ENCODE measurements at regions not wholly inside any gene's neighbourhood (a gene's known extent, or its start where the extent isn't known, plus 50 kb on each side); places are given as distances from the start of the nearest gene placed in this dataset.

DNA sequence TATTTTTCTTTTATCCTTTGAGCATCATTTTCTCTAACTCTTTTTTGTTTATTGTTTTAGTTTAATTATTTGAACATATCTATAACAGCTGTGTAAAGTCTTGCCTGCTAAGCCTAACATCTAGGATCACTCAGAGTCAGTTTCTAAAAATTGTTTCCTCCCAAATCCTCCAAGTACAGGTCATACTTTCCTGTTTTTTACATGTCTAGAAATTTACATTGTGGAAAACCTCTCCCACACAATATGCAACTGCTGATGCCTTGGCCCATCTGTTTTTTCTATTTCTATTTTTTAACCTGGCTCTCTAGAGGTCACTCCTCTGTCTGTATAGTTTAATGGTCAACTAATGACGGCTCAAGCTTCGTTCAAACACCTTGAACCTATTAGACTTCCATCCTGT, 261.0 kb downstream of the HRH4 start:
- POLR2A ChIA-PET, result no interaction called here
- H3K9me3 ChIP-seq (ENCODE audit: control insufficient read depth, insufficient read depth, low read length), result no peaks in the 10 kb centered on the region
- no peak overlapping the region for H3K27ac ChIP-seq (ENCODE audit: low read depth, low read length)

DNA sequence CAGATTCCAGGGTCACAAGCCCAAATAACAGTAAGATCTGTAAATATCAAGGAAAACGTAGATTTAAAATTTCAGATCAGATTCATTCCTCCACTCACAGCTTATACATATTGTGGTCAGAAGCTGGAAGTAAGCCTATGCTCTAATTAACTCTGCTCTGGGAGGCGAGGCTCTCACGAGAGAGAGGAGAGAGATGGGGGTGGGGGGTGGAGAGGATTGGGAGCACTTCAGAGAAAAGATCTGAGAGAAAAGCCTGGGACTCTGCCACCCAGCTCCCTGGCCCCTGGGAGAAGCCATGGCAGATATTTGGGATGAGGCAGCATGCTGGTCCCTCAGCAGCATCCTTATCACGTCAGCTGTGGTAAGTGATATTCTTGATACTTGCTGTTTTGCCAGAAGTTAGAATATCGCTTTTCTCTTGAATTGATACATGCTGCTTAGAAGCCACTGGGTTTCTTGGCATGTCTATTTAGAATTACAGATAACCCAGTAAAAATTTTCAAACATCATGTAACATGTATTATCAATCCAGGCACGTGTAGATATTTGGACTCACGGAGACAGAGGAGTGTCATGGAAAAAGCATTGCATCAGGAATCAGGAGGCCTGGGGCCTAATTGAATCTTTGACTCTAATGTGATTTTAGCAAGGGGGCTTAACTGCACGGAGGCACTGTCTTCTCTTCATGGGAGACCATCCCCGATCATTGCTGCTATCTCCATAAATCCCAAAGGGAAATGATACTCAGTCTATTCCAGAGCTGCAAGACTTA, 265.4 kb downstream of the HRH4 start:
- H3K27me3 ChIP-seq (ENCODE audit: control insufficient read depth, insufficient read depth, low read length), result no peaks in the 10 kb centered on the region
- TF ChIP-seq, protein P1, sequence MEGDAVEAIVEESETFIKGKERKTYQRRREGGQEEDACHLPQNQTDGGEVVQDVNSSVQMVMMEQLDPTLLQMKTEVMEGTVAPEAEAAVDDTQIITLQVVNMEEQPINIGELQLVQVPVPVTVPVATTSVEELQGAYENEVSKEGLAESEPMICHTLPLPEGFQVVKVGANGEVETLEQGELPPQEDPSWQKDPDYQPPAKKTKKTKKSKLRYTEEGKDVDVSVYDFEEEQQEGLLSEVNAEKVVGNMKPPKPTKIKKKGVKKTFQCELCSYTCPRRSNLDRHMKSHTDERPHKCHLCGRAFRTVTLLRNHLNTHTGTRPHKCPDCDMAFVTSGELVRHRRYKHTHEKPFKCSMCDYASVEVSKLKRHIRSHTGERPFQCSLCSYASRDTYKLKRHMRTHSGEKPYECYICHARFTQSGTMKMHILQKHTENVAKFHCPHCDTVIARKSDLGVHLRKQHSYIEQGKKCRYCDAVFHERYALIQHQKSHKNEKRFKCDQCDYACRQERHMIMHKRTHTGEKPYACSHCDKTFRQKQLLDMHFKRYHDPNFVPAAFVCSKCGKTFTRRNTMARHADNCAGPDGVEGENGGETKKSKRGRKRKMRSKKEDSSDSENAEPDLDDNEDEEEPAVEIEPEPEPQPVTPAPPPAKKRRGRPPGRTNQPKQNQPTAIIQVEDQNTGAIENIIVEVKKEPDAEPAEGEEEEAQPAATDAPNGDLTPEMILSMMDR (IDR thresholded peaks at IDR 0.05; ENCODE audit: low read depth, low read length), result no peak
- H3K9me3 ChIP-seq (ENCODE audit: control insufficient read depth, insufficient read depth, low read length), result no peaks in the 10 kb centered on the region
- CTCF ChIA-PET, result interaction anchor here (0.6 to 8.4 kb wide), 24 partner anchors 8 to 1308 kb away, joined by 3 to 123 read pairs (median 4); partner anchors contain the start of gene ZNF521
- no peak for DNase-seq (ENCODE audit: low read depth, low spot score)
- POLR2A ChIA-PET, result no interaction called here
- no peak overlapping the region for H3K27ac ChIP-seq (ENCODE audit: low read depth, low read length)
- H3K4me3 ChIP-seq (ENCODE audit: low read depth, low read length), result no peak overlapping the region

More for the DNA sequence above, 261.0 kb downstream of the HRH4 start:
- CTCF ChIA-PET, result no interaction called here
- H3K27me3 ChIP-seq (ENCODE audit: control insufficient read depth, insufficient read depth, low read length), result no peaks in the 10 kb centered on the region
- DNase-seq (ENCODE audit: low read depth, low spot score), result no peak
- H3K4me3 ChIP-seq (ENCODE audit: low read depth, low read length), result no peak overlapping the region
- TF ChIP-seq, protein P1 (IDR thresholded peaks at IDR 0.05; ENCODE audit: low read depth, low read length), result no peak

DNA sequence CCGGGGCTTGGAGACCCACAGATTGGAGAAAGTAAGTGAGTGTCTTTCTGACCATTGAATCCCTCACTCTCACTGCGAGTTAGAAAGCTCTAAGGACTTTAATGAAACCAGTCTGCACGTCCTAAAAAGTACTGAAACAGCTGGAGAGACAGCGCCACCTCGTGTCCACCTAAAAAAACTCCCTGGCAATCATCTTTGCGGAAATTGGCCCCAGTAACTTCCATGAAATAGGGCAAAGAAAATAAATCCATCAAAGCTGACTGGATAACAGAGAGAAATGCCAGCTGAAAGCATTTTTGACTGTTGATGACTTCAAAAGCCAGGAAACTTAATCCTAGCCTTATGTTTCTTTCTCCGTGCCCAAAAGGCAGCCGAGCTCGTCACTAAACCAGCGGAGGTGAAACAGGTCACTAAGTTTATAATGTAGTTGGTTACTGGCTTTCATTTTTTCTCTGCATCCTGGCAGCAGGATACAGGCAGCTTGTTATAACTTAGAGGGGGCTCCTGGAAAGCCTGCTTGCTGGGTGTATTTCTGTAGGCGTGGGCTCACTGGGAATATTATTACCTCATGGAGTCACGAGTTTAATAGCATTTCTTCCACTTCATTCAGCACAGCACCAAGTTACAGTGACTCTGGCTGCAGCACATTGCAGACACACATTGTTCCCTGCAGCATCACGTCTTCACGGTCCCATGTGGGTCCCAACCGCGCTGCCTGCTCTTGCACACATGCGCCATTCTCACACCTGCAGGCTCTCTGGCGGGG, 266.5 kb downstream of the HRH4 start:
- peak; percentile 57 for DNase-seq (ENCODE audit: low read depth, low spot score)
- TF ChIP-seq, protein P1 (IDR thresholded peaks at IDR 0.05; ENCODE audit: low read depth, low read length), result peak; percentile 89
- CTCF ChIA-PET, result interaction anchor here (0.6 to 8.4 kb wide), 26 partner anchors 9 to 1307 kb away, joined by 3 to 123 read pairs (median 4); partner anchors contain the start of gene ZNF521
- POLR2A ChIA-PET, result no interaction called here
- Histone ChIP-seq H3K4me3 (ENCODE audit: low read depth, low read length) (no peak overlapping the region), H3K27ac (ENCODE audit: low read depth, low read length) (no peak overlapping the region), H3K9me3 (ENCODE audit: control insufficient read depth, insufficient read depth, low read length) (no peaks in the 10 kb centered on the region), H3K27me3 (ENCODE audit: control insufficient read depth, insufficient read depth, low read length) (no peaks in the 10 kb centered on the region)

DNA sequence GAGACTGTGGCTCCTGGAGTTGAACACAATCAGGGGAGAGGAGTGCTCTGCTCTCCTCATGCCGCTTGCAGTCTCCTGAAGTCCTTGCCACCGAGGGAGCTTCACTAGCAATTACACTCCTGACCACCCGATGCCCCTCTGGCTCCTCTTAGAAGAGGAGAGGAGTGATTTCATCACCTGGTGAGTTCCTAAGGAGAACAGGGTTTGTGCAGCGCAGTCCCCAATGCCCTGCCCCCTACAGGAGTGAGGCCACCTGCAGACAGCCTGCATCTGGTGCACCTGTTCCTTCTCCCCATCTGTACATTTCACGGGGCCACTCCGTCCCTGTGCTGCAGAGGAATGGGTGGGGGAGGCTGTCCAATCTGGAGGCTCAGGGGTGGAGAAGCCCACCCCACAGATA, 267.2 kb downstream of the HRH4 start:
- Histone ChIP-seq H3K9me3 (ENCODE audit: control insufficient read depth, insufficient read depth, low read length) (no peaks in the 10 kb centered on the region), H3K4me3 (ENCODE audit: low read depth, low read length) (no peak overlapping the region), H3K27ac (ENCODE audit: low read depth, low read length) (no peak overlapping the region), H3K27me3 (ENCODE audit: control insufficient read depth, insufficient read depth, low read length) (no peaks in the 10 kb centered on the region)
- ChIA-PET POLR2A (no interaction called here), CTCF (interaction anchor here (0.7 to 8.4 kb wide), 11 partner anchors 10 to 625 kb away, joined by 3 to 123 read pairs (median 8); no protein-coding TSS in a partner anchor)
- no peak for DNase-seq (ENCODE audit: low read depth, low spot score)
- TF ChIP-seq, protein P1 (IDR thresholded peaks at IDR 0.05; ENCODE audit: low read depth, low read length), result no peak

DNA sequence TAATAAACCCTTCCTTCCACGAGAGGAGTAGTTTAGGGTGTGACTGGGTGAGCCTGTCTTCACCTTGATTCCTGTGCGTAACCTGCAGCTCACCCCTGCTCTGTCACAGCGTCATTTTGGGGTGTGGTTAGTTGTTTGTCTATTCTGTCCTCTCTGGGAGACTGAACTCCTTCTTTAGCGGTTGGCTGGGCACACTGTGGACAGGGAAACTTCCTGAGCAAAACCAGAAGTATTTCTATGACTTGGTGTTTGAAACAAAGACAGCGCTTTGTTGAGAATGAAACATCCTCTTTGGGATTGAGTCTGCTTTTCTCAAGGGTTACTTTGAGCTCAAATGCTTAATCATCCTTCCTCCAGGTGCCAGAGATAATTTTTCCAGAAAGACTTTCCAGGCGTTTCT, 270.7 kb downstream of the HRH4 start:
- no peak overlapping the region for H3K4me3 ChIP-seq (ENCODE audit: low read depth, low read length)
- TF ChIP-seq, protein P1 (IDR thresholded peaks at IDR 0.05; ENCODE audit: low read depth, low read length), result no peak
- CTCF ChIA-PET, result interaction anchor here (1.3 to 1.6 kb wide), 2 partner anchors 131 to 242 kb away, joined by 3 to 4 read pairs; no protein-coding TSS in a partner anchor
- H3K27me3 ChIP-seq (ENCODE audit: control insufficient read depth, insufficient read depth, low read length), result no peaks in the 10 kb centered on the region
- DNase-seq (ENCODE audit: low read depth, low spot score), result no peak
- POLR2A ChIA-PET, result no interaction called here
- no peak overlapping the region for H3K27ac ChIP-seq (ENCODE audit: low read depth, low read length)
- H3K9me3 ChIP-seq (ENCODE audit: control insufficient read depth, insufficient read depth, low read length), result no peaks in the 10 kb centered on the region
